HG03025 (cell line): ENCODE measurements at regions not wholly inside any gene's neighbourhood (a gene's known extent, or its start where the extent isn't known, plus 50 kb on each side); places are given as distances from the start of the nearest gene placed in this dataset.
A peak's percentile ranks its signal among the peaks of the same experiment; 100 is the strongest.

Experiments
- ATAC-seq: cut with Tn5 transposase; IDR thresholded peaks from one replicate; pipeline ENCODE4 v1.9.1; 2021; ENCODE audit warnings: mild to moderate bottlenecking, moderate library complexity; ENCODE audit not compliant: unreplicated experiment, low FRiP score

DNA sequence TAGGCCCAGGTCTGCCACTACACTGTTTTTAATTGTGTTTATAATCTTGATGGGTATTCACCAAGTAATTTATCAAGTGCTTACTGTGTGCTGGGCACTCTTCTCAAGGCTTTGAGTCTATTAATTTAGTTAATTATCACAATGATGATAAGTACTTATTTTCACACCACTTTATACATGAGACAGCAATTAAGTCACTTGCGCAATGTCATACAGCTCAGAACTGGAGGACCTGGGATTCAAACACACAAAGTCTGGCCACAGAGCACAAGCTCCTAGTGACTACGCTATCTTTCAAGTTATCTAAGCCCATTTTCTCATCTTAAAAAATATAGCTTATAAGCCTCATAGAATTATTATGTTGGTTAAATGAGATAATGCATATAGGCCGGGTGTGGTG is 85.0 kb downstream of the LLPH start:
- ATAC-seq = no peak

DNA sequence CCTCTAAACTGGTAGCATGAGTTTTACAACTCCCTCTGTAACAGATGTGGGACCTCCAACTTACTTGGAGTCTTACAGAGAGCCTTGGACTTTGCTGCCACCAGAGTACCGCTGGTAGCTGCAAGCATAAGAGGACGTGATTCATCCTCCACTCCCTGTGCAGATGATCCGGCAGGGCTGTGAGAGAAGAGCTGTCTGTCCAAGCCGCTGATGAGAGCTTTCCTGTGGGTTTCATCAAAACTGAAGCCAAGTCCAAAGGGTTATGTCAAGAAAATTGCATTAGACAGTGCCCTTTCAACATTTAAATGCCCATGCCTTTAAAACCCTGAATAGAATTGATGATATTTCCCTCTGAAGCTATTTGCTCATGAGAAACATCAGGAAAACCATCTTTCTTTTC is 85.8 kb downstream of the LLPH start:
- no peak for ATAC-seq

DNA sequence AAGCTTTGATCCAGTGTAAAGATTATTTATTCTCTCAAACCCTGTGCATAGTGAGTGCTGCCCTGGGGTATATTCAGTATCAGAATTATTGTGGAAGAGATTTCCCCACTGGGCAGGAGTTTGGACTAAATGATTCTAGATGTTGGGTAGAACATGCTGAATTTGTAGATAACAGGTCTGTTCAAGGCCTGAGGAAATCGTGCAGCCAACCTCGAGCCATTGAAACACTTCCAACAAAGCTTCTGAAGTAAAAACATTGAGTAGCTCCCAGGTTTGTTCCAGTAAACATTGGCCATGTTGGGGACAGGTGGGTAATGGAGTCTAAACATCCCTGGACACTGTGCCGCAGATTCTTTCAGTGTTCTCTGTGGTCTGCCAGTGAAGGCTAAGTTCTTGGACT is 87.5 kb downstream of the LLPH start:
- no peak for ATAC-seq

DNA sequence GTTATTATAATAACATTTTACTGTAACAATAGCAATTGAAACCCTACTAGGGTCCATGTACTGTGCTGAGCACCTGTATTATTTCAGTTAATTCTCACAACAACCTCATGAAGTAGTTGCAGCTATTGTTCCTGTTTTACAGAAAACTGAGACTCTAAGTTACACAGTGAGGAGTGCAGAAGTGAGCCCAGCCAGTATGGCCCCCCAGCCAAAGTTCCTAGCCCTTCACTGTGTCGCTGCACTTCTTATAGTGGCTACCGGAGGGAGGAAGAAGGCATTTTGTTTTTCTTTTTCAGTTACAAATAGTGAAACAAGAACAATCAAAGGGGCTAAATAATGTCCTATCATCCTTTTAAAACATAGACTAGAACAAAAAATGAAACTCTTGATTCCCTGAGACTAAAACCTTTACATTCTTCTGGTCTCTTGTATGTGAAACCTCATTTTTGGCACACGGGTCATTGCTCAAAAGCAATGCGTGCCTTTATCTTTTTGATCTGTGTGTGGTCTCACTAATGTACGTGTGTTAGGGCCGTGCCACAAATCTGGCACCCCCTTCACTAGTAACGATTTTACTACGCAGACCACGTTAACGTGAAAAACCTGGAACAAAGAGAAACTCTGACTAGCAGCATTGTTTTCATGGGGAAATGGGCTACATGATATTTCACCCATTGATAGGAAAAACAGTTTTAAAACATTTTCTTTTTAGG is 88.7 kb downstream of the LLPH start:
- peak; percentile 79 for ATAC-seq

DNA sequence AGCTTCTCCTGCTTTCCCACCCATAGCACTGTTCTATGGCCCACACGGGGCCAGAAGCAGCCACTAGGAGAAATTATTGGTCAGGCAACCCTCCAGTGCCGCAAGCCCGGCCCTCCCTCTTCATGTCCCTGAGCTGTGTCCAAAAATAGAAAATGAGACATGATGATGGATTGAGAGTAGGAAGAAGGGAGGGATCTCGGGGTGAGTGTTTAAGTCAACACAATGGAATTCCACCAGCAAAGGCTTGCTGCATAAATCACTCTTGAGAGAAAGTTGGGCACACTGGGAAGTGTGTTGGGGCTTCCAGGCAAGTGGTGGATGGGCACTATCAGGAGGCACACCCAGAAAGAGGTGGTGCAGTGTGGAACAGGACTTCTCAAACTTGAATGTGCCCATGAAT is 94.2 kb downstream of the LLPH start:
- ATAC-seq = no peak

DNA sequence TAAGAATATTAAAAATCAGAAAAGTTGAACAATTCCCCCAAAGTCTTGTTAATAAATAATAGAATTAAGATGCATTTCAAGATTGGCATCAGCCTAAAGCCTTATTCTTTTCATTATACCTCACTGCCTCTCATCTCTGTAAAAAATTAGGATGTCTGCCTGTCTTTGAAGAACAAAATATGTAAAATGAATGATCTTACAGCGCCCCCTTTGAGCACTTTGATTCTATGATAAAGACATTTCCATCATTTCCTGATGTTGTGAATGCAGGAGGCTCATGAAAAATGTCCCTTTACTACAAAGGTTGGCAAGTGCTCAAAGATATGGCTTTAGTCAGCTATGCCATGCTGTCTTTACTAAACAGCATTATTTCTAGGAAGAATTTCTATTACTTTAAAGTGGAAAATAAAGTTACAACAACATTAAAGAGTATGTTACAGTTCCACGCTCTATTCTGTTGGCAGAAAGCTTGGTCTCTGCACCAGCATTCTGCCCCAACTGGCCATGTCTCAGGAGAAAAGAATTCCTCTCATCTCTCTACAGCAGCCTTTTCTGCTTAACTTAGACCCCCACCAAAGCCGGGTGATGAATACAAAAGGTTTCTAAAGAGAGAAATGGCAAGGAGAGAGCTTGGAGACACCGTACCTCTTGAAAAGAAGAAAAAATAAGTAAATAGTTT is 95.1 kb downstream of the LLPH start:
- no peak for ATAC-seq

DNA sequence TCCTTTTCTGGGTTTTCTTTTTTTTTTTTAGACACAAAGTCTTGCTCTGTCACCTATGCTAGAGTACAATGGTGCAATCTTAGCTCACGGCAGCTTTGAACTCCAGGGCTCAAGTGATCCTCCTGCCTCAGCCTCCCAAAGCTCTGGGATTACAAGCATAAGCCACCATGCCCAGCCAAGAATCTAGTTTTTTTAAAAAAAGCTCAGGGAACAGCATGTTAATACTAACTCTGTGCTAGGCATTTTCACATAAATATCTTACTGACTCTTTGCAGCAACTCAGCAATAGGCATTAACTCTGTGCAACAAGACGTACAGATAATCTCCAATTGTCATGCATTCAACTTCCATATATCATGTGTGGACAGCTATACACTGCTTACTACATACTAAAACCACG is 97.4 kb downstream of the LLPH start:
- ATAC-seq = no peak

DNA sequence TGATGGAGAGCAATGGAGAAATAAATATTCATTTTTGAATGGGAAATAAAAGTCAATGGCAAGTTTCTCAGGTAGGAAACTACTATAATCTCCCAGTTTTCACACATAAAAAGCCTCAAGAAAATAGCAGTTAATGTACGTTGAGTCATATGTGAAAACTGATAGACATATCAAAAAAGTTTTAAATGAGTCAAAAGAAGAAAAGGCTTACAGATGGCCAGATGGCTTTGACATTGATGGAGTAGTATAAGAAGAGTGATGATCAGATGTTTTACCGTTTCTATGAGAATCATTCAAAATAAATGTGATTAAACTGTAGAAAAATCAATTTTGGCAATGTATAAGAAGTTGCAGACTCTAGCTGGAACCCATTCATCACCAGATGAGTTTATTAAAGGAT is 97.8 kb downstream of the LLPH start:
- ATAC-seq = no peak

DNA sequence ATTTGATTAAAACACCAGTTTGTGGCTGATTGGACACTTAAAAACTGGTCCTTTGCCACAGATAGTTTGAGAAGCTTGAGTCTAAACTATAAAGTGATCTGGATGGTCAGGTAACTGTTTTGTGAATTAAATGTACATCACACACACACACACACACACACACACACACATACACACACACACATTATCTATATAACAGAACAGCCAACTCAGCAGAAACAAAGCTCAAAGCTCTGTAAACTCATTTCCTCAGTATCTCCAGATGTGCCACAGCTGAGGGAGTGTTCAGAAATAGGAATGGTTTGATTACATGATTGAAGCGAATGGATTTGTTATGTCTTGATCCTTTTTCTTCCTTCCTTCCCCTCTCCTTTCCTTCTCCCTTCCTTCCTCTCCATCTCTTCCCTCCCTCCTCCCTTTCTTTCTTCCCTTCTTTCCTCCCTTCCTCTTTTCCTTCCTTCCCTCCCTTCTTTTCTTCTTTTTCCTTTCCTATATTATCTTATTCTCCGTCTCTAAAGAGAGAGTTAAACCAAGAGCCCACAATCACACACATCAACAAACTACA is 100.3 kb downstream of the LLPH start:
- ATAC-seq = no peak

DNA sequence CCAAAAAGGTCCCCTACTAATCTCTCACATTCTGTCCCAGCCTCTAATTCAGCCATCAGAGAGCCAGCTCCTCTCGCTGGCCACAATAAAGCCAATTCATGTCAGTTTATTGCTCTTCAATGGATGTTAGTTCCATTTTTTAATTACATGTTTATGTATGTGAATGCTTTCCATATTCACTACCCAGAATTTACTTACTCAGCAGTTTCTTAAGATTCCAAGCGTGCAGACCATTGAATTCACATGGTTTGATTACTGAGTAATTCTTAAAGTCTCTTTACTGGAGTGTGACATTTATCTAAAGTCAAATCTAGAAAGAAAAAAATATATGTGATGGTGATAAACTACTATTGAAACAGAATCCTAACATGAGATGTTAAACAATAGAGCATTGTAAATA is 102.2 kb downstream of the LLPH start:
- no peak for ATAC-seq

DNA sequence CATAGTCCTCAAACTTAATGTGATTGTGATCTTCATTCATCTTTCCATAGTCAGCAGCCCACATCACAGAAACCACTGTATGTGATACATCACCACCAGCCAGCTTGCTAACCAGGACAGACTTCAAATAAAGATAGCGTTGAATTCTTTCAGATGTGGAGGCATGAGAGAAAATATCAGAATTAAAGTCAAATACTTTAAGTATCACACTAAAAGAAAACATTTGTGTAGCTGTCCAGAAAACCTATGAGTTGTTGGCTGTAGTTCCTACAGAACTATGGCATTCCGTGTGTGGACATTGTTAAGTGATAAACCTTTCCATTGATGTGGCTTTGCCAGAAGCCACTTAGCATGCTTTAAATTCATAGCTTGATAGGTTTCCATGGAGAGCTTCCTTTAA is 105.1 kb downstream of the LLPH start:
- ATAC-seq = no peak

DNA sequence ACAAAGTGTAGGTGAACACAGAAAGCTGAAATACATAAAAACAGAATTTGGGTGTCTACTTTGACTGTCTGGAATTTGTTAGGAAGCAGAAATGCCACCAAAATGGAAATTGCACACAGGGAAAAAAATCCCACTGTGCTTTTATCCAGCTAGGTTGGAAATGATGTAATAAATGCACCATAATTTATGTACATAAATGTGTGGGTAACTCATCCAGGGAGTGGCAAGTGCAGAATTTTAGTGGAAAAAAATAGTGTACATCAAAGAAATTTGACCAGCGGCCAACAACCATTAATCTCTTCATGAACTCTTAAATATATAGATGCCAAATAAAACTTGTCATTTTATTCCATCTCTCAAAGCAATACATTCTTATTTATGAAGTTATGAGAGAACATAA is 105.6 kb downstream of the LLPH start:
- ATAC-seq = no peak

DNA sequence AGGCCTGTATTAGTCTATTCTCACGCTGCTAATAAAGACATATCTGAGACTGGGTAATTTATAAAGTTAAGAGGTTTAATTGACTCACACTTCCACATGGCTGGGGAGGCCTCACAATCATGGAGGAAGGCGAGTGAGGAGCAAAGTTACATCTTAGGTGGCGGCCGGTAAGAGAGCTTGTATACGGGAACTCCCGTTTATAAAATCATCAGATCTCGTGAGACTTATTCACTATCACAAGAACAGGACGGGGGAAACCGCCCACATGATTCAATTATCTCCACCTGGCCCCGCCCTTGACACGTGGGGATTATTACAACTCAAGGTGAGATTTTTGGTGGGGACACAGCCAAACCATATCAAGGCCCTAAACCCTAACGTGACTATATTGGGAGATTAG is 110.1 kb downstream of the LLPH start:
- ATAC-seq = no peak

DNA sequence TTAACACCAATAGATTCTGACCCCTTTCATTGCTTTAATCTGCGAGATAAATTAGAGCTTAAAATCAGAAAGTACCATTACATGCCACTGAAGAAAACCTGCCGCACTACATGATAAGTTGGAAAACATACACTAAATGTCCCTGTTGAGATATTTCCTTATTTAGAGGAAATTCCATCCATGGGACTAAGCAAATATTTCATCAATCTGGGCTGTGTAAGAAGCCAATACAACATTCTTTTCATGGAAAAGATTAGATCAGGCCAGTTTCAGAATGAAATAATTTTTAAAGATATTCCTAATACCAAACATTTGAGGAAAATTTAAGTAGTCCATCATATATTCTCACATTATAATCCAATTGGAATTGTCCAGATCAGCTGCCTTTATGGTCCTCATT is 112.8 kb downstream of the LLPH start:
- ATAC-seq = no peak
